ENCODE measurements at regions not wholly inside any gene's neighbourhood (a gene's known extent, or its start where the extent isn't known, plus 50 kb on each side); places are given as distances from the start of the nearest gene placed in this dataset.

GRCh38 chr2:4152051-4152450 lies 448.7 kb downstream of the DCDC2C start:
- no peak for DNase-seq (ENCODE audit: low spot score in 2 of 2)
- in situ Hi-C loops (cut with MboI; ENCODE audit: low sequenced_read_pairs) = no loop called here
- H3K4me3 ChIP-seq = no peak overlapping the region
- H3K27me3 ChIP-seq (ENCODE audit: low read depth) = no peaks in the 10 kb centered on the region
- no peaks in the 10 kb centered on the region for H3K36me3 ChIP-seq (replicated peaks)
- no peaks in the 10 kb centered on the region for H3K4me1 ChIP-seq
- H3K9me3 ChIP-seq = no peaks in the 10 kb centered on the region

DNA sequence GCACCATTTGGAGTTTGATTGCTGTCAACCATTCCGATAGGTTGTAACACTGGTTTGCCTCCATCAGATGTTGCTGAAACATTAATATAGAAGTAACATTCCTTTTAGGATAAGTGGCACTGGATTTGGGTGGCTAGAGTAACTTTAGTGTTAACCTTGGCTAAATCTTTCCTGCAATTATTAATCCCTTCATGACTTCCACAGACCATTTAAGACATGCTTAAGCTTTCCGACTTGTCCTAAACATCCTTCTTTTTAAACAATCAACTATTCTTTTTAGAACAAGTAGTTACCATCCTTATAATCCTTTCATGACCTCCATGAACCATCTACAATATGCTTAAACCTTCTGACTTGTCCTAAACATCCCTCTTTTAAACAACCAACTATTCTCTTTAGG lies 465.5 kb downstream of the DCDC2C start:
- Histone ChIP-seq H3K4me3 (no peak overlapping the region), H3K4me1 (no peaks in the 10 kb centered on the region), H3K9me3 (no peaks in the 10 kb centered on the region), H3K27me3 (ENCODE audit: low read depth) (no peaks in the 10 kb centered on the region), H3K36me3 (replicated peaks) (no peaks in the 10 kb centered on the region)
- no peak for DNase-seq (ENCODE audit: low spot score in 2 of 2)
- in situ Hi-C loops (cut with MboI; ENCODE audit: low sequenced_read_pairs) = no loop called here

- H3K27me3 ChIP-seq (ENCODE audit: low read depth) = no peaks in the 10 kb centered on the region
- H3K9me3 ChIP-seq = no peaks in the 10 kb centered on the region; the same call in 1 of the 2 replicates
- no peaks in the 10 kb centered on the region for H3K36me3 ChIP-seq (replicated peaks)
- in situ Hi-C loops (cut with MboI; ENCODE audit: low sequenced_read_pairs) = no loop called here
- no peak for DNase-seq (ENCODE audit: low spot score in 2 of 2)
- no peak overlapping the region for H3K4me3 ChIP-seq
- no peaks in the 10 kb centered on the region for H3K4me1 ChIP-seq
Measured at GRCh38 chr2:4174796-4175195, 471.4 kb downstream of the DCDC2C start.

GRCh38 chr2:4175343-4175742 lies 472.0 kb downstream of the DCDC2C start:
- H3K4me3 ChIP-seq = no peak overlapping the region
- H3K36me3 ChIP-seq (replicated peaks) = no peaks in the 10 kb centered on the region
- no peaks in the 10 kb centered on the region; the same call in 1 of the 2 replicates for H3K9me3 ChIP-seq
- H3K4me1 ChIP-seq = no peaks in the 10 kb centered on the region
- no peaks in the 10 kb centered on the region for H3K27me3 ChIP-seq (ENCODE audit: low read depth)
- no peak for DNase-seq (ENCODE audit: low spot score in 2 of 2)
- in situ Hi-C loops (cut with MboI; ENCODE audit: low sequenced_read_pairs) = no loop called here

DNA sequence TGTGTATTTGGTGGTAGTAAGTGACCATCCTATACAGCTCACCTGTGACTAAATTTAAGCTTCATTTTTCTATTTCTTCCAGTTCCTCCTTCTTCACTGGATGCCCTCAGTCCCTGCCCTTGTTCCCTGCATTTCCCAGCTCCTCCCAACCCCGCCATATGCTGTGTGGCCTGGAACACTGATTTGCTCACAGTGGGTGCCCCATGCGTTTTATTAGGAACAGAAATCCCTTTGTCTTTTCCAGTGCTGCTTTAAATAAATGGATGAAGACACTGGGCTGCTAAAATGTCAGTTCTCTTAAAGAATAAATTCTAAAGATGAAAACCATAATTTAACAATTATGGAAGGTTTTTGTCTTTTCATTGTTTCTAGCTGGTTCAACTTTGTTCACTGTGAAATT lies 477.3 kb downstream of the DCDC2C start:
- in situ Hi-C loops (cut with MboI; ENCODE audit: low sequenced_read_pairs) = no loop called here
- no peaks in the 10 kb centered on the region for H3K36me3 ChIP-seq (replicated peaks)
- no peaks in the 10 kb centered on the region for H3K4me1 ChIP-seq
- H3K27me3 ChIP-seq (ENCODE audit: low read depth) = no peaks in the 10 kb centered on the region
- DNase-seq (ENCODE audit: low spot score in 2 of 2) = no peak
- H3K4me3 ChIP-seq = no peak overlapping the region
- no peaks in the 10 kb centered on the region for H3K9me3 ChIP-seq

- no peak overlapping the region for H3K4me3 ChIP-seq
- no peaks in the 10 kb centered on the region for H3K4me1 ChIP-seq
- DNase-seq (ENCODE audit: low spot score in 2 of 2) = no peak
- H3K36me3 ChIP-seq (replicated peaks) = no peaks in the 10 kb centered on the region
- in situ Hi-C loops (cut with MboI; ENCODE audit: low sequenced_read_pairs) = no loop called here
- H3K27me3 ChIP-seq (ENCODE audit: low read depth) = no peaks in the 10 kb centered on the region
- no peaks in the 10 kb centered on the region for H3K9me3 ChIP-seq
Measured at GRCh38 chr2:4181062-4181461, 477.7 kb downstream of the DCDC2C start.

GRCh38 chr2:4188561-4188960 lies 485.2 kb downstream of the DCDC2C start:
- Histone ChIP-seq H3K27me3 (ENCODE audit: low read depth) (no peaks in the 10 kb centered on the region), H3K9me3 (no peaks in the 10 kb centered on the region), H3K4me3 (no peak overlapping the region), H3K4me1 (no peaks in the 10 kb centered on the region), H3K36me3 (replicated peaks) (no peaks in the 10 kb centered on the region)
- no peak for DNase-seq (ENCODE audit: low spot score in 2 of 2)
- in situ Hi-C loops (cut with MboI; ENCODE audit: low sequenced_read_pairs) = no loop called here

- Histone ChIP-seq H3K4me3 (no peak overlapping the region), H3K4me1 (no peaks in the 10 kb centered on the region), H3K9me3 (no peaks in the 10 kb centered on the region), H3K36me3 (replicated peaks) (no peaks in the 10 kb centered on the region), H3K27me3 (ENCODE audit: low read depth) (no peaks in the 10 kb centered on the region)
- in situ Hi-C loops (cut with MboI; ENCODE audit: low sequenced_read_pairs) = no loop called here
- DNase-seq (ENCODE audit: low spot score in 2 of 2) = no peak
Measured at GRCh38 chr2:4190548-4190947, 487.2 kb downstream of the DCDC2C start.

- DNase-seq (ENCODE audit: low spot score in 2 of 2) = no peak
- in situ Hi-C loops (cut with MboI; ENCODE audit: low sequenced_read_pairs) = no loop called here
- Histone ChIP-seq H3K9me3 (no peaks in the 10 kb centered on the region), H3K36me3 (replicated peaks) (no peaks in the 10 kb centered on the region), H3K4me1 (no peaks in the 10 kb centered on the region), H3K4me3 (no peak overlapping the region), H3K27me3 (ENCODE audit: low read depth) (no peaks in the 10 kb centered on the region)
Measured at GRCh38 chr2:4192119-4192518, 488.7 kb downstream of the DCDC2C start.

DNA sequence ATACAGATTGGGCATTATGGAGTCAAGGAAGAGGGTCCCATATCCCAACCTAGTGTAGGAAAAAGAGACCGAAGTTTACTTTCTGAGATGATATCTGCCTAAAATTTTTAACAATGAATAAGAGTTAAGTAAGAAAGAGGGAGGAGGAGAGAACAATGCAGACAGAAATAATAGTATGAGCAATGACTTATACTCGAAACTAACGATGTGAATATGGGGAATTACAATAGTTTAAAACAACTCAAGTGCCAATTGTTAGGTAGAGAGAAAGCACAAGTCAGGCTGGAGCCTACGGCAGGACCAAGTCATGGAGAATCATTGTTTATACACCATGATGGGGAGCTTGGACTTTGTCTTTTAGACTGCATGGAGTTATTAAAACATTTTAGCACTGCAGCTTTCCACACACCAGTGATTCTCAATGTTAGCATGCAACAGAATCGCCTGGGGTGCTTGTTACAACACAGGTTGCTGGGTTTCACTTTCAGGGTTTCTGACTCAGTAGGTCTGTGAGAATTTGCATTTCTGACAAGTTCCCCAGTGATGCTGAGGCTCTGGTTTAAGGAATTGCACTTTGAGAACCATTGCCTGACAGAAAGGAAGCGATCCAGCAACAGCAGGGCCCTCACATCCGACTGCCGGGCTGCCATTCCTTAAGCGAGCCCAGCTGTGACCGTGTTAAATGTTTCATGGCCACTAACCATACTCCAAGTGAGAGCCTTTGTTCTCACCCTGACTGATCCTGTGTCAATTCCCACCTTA lies 511.2 kb downstream of the DCDC2C start:
- in situ Hi-C loops (cut with MboI; ENCODE audit: low sequenced_read_pairs) = no loop called here
- no peak for DNase-seq (ENCODE audit: low spot score in 2 of 2)
- H3K4me1 ChIP-seq = no peaks in the 10 kb centered on the region
- H3K36me3 ChIP-seq (replicated peaks) = no peaks in the 10 kb centered on the region
- H3K9me3 ChIP-seq = no peaks in the 10 kb centered on the region
- H3K27me3 ChIP-seq (ENCODE audit: low read depth) = no peaks in the 10 kb centered on the region
- no peak overlapping the region for H3K4me3 ChIP-seq

DNA sequence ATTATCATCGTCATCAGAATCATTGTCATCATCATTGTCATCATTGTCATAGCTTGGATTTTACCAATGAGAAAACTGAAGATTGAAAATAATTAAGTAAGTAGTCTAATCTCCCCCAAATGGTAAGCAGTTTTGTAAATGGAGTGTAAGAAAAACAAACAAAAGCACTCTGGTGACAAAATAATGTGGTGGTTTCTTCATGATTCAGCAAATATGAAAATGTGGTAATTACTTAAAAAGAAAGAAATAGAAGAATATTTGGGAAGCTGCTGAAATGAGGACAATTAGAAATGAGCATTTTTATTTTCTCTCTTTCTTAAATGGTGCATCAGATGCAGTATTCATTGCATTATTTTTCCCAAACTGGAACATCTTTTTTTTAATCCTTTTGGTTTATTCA lies 514.4 kb downstream of the DCDC2C start:
- no peak for DNase-seq (ENCODE audit: low spot score in 2 of 2)
- H3K4me3 ChIP-seq = no peak overlapping the region
- no peaks in the 10 kb centered on the region for H3K9me3 ChIP-seq
- no peaks in the 10 kb centered on the region for H3K4me1 ChIP-seq
- H3K27me3 ChIP-seq (ENCODE audit: low read depth) = no peaks in the 10 kb centered on the region
- in situ Hi-C loops (cut with MboI; ENCODE audit: low sequenced_read_pairs) = no loop called here
- H3K36me3 ChIP-seq (replicated peaks) = no peaks in the 10 kb centered on the region

DNA sequence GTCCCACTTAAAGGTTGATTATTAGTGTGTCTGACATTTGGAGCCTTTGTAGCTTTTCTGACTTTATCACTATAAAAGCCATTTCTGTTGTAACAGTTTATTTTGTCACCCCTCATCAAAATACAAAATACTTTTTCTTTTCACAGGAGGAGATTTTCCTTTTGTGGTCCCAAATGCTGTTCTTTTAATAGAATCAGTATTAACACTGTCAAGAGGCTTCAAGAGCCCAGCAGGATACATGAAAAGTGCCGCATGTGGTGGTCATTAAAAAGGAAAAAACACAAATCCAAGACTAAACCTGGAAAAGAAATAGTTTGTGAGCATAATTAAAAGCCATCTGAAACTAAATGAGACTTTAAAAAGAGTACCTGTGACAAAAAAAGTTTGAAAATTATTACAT lies 515.7 kb downstream of the DCDC2C start:
- Histone ChIP-seq H3K9me3 (no peaks in the 10 kb centered on the region), H3K4me1 (no peaks in the 10 kb centered on the region), H3K4me3 (no peak overlapping the region), H3K36me3 (replicated peaks) (no peaks in the 10 kb centered on the region), H3K27me3 (ENCODE audit: low read depth) (no peaks in the 10 kb centered on the region)
- no peak for DNase-seq (ENCODE audit: low spot score in 2 of 2)
- in situ Hi-C loops (cut with MboI; ENCODE audit: low sequenced_read_pairs) = no loop called here

- H3K4me3 ChIP-seq = no peak overlapping the region
- H3K4me1 ChIP-seq = no peaks in the 10 kb centered on the region
- in situ Hi-C loops (cut with MboI; ENCODE audit: low sequenced_read_pairs) = no loop called here
- H3K36me3 ChIP-seq (replicated peaks) = no peaks in the 10 kb centered on the region
- no peak for DNase-seq (ENCODE audit: low spot score in 2 of 2)
- H3K9me3 ChIP-seq = no peaks in the 10 kb centered on the region
- H3K27me3 ChIP-seq (ENCODE audit: low read depth) = no peaks in the 10 kb centered on the region
Measured at GRCh38 chr2:4219571-4219970, 516.2 kb downstream of the DCDC2C start.

DNA sequence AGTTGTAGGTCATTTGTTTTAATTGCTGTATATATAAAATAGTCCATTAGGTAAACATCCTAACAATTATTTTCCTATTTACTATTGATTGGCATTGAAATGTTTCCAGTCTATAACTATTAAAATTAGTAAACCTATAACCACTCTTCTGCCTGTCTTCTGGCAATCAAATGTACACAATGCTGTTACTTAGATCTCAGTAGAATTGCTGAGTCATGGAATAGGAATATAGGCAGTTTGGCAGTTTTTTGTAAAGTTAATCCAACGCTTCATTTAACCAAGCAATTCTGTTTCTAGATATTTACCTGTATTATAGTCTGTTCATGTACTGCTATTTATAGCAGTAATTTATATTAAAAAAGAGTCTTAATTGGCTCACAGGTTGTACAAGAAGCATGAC lies 518.1 kb downstream of the DCDC2C start:
- H3K4me1 ChIP-seq = no peaks in the 10 kb centered on the region
- no peaks in the 10 kb centered on the region for H3K36me3 ChIP-seq (replicated peaks)
- no peak for DNase-seq (ENCODE audit: low spot score in 2 of 2)
- no peaks in the 10 kb centered on the region for H3K27me3 ChIP-seq (ENCODE audit: low read depth)
- in situ Hi-C loops (cut with MboI; ENCODE audit: low sequenced_read_pairs) = no loop called here
- no peaks in the 10 kb centered on the region for H3K9me3 ChIP-seq
- H3K4me3 ChIP-seq = no peak overlapping the region

- in situ Hi-C loops (cut with MboI; ENCODE audit: low sequenced_read_pairs) = no loop called here
Measured at GRCh38 chr2:4221845-4222244, 518.5 kb downstream of the DCDC2C start.

More at GRCh38 chr2:4221845-4222244, 518.5 kb downstream of the DCDC2C start:
- H3K4me1 ChIP-seq = no peaks in the 10 kb centered on the region
- no peaks in the 10 kb centered on the region for H3K36me3 ChIP-seq (replicated peaks)
- H3K9me3 ChIP-seq = no peaks in the 10 kb centered on the region
- no peak for DNase-seq (ENCODE audit: low spot score in 2 of 2)
- H3K4me3 ChIP-seq = no peak overlapping the region
- H3K27me3 ChIP-seq (ENCODE audit: low read depth) = no peaks in the 10 kb centered on the region
